ENCODE measurements at regions not wholly inside any gene's neighbourhood (a gene's known extent, or its start where the extent isn't known, plus 50 kb on each side); places are given as distances from the start of the nearest gene placed in this dataset.

DNA sequence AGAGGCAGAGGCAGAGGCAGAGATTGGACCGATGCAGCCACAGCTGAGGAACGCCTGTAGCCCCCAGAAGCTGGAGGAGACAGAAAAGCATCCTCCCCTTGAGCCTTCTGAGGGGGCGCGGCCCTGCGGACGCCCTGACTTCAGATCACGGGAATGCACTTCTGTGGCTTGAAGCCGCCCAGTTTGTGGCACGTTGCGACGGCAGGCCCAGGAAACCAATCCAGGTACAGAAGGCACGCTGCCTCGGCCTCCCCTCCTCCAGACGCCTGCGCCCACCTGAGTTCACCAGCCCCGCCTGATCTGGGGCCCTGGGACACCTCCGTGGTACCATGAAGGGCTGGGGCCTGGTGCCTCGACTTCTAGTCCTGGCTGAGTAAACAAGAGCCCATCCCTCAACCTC, 82.0 kb downstream of the NCOR2 start:
- TF ChIP-seq, protein P1, sequence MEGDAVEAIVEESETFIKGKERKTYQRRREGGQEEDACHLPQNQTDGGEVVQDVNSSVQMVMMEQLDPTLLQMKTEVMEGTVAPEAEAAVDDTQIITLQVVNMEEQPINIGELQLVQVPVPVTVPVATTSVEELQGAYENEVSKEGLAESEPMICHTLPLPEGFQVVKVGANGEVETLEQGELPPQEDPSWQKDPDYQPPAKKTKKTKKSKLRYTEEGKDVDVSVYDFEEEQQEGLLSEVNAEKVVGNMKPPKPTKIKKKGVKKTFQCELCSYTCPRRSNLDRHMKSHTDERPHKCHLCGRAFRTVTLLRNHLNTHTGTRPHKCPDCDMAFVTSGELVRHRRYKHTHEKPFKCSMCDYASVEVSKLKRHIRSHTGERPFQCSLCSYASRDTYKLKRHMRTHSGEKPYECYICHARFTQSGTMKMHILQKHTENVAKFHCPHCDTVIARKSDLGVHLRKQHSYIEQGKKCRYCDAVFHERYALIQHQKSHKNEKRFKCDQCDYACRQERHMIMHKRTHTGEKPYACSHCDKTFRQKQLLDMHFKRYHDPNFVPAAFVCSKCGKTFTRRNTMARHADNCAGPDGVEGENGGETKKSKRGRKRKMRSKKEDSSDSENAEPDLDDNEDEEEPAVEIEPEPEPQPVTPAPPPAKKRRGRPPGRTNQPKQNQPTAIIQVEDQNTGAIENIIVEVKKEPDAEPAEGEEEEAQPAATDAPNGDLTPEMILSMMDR (IDR thresholded peaks at IDR 0.05; ENCODE audit: low read depth, low read length) = no peak
- DNase-seq = no peak
- Histone ChIP-seq H3K27ac (no peak overlapping the region; the same call in 1 of the 2 replicates), H3K27me3 (ENCODE audit: insufficient read depth, low read depth, severe bottlenecking) (no peaks in the 10 kb centered on the region), H3K9me3 (ENCODE audit: severe bottlenecking) (no peaks in the 10 kb centered on the region), H3K4me3 (ENCODE audit: low read depth, low read length) (no peak overlapping the region), H3K36me3 (peaks cover 83% of the 10 kb centered on the region)

DNA sequence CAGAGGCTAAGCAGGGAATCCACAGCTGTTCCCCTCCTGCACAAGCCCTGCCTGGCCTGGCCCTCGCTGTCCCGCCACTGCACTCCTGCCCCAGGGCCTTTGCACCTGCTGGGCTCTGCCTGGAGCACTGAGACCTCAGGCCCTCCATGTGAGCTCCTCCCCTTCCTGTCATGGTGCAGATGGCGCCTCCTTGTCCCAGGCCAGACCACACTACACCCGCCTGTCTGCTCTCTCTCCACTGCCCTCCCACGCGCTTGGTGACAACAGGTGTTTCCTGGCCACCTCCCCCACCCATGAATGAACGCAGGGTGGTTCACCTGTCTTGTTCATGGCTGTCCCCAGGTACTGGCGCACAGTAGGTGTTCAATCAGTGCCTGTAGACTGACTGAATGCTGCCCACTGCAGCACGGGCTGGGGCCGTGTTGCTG, 82.9 kb downstream of the NCOR2 start:
- Histone ChIP-seq H3K27ac (no peak overlapping the region; the same call in 1 of the 2 replicates), H3K9me3 (ENCODE audit: severe bottlenecking) (no peaks in the 10 kb centered on the region), H3K4me3 (ENCODE audit: low read depth, low read length) (no peak overlapping the region), H3K36me3 (peaks cover 85% of the 10 kb centered on the region), H3K27me3 (ENCODE audit: insufficient read depth, low read depth, severe bottlenecking) (no peaks in the 10 kb centered on the region)
- DNase-seq = no peak
- TF ChIP-seq, protein P1 (IDR thresholded peaks at IDR 0.05; ENCODE audit: low read depth, low read length) = no peak

GRCh38 chr12:124484067-124484466, 83.3 kb downstream of the NCOR2 start:
- H3K9me3 ChIP-seq (ENCODE audit: severe bottlenecking) = no peaks in the 10 kb centered on the region
- peak overlapping the region; percentile 39 for H3K27ac ChIP-seq
- no peak overlapping the region for H3K4me3 ChIP-seq (ENCODE audit: low read depth, low read length)
- DNase-seq = no peak
- TF ChIP-seq, protein P1 (IDR thresholded peaks at IDR 0.05; ENCODE audit: low read depth, low read length) = no peak
- H3K36me3 ChIP-seq = peaks cover 86% of the 10 kb centered on the region
- no peaks in the 10 kb centered on the region for H3K27me3 ChIP-seq (ENCODE audit: insufficient read depth, low read depth, severe bottlenecking)

- H3K36me3 ChIP-seq = peaks cover 88% of the 10 kb centered on the region
- TF ChIP-seq, protein P1 (IDR thresholded peaks at IDR 0.05; ENCODE audit: low read depth, low read length) = no peak
- H3K27me3 ChIP-seq (ENCODE audit: insufficient read depth, low read depth, severe bottlenecking) = no peaks in the 10 kb centered on the region
- no peak for DNase-seq
- H3K27ac ChIP-seq = peak overlapping the region; percentile 89
- H3K9me3 ChIP-seq (ENCODE audit: severe bottlenecking) = no peaks in the 10 kb centered on the region
- no peak overlapping the region for H3K4me3 ChIP-seq (ENCODE audit: low read depth, low read length)
Measured at GRCh38 chr12:124482901-124483799, 84.3 kb downstream of the NCOR2 start.

DNA sequence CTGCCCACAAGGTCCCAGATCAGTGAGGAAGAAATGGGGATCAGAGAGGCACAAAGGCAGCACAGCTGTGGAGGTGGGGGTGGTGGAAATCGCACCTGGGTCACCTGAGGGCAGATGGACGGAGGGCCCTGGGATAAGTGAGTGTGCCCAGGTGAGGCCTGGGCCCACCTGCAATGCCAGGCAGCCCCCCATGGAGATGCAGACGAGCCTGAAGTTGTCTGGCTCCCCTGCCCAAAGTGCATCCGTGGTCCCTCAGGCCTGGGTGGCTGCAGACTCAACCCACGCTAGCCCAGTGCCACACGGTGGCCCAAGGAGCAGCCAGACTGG, 84.9 kb downstream of the NCOR2 start:
- peaks cover 89% of the 10 kb centered on the region for H3K36me3 ChIP-seq
- H3K27ac ChIP-seq = peak overlapping the region; percentile 89
- TF ChIP-seq, protein P1 (IDR thresholded peaks at IDR 0.05; ENCODE audit: low read depth, low read length) = no peak
- no peaks in the 10 kb centered on the region for H3K9me3 ChIP-seq (ENCODE audit: severe bottlenecking)
- H3K4me3 ChIP-seq (ENCODE audit: low read depth, low read length) = no peak overlapping the region
- no peaks in the 10 kb centered on the region for H3K27me3 ChIP-seq (ENCODE audit: insufficient read depth, low read depth, severe bottlenecking)
- no peak for DNase-seq
